ENCODE measurements at regions not wholly inside any gene's neighbourhood (a gene's known extent, or its start where the extent isn't known, plus 50 kb on each side); places are given as distances from the start of the nearest gene placed in this dataset.

DNA sequence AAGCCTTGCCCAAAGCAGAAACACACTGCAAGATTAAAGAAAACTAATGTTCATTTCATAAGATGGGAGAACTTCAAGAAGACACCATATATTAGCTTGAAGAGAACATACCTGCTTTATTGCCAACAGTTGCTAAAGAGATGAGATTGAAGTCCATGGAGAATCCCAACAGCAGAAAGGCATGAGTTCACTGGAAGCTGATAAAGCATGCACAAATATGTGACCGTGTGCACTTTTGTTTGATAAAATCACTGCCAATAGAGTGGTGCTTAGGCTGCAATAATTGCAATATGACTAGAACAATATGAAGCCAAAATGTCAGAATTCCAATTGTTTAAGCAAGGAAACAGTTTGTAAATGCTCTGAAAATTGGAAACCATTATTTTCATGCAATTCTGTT, 125.9 kb upstream of the PPARGC1A start:
- no peak overlapping the region for H2AFZ ChIP-seq (ENCODE audit: low read depth, low read length)
- no peaks in the 10 kb centered on the region for H4K20me1 ChIP-seq (replicated peaks; ENCODE audit: control insufficient read depth, insufficient read depth, low read length)
- H3K36me3 ChIP-seq (ENCODE audit: control insufficient read depth, insufficient read depth, low read length), result no peaks in the 10 kb centered on the region
- DNase-seq (ENCODE audit: extremely low read depth in 1 of 4, low spot score in 3 of 4) (no peak), ATAC-seq (no peak), FAIRE-seq (no peak)
- no peak for TF ChIP-seq ARNT (IDR thresholded peaks at IDR 0.05)
- TF ChIP-seq, protein P1, sequence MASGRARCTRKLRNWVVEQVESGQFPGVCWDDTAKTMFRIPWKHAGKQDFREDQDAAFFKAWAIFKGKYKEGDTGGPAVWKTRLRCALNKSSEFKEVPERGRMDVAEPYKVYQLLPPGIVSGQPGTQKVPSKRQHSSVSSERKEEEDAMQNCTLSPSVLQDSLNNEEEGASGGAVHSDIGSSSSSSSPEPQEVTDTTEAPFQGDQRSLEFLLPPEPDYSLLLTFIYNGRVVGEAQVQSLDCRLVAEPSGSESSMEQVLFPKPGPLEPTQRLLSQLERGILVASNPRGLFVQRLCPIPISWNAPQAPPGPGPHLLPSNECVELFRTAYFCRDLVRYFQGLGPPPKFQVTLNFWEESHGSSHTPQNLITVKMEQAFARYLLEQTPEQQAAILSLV (tag; IDR thresholded peaks at IDR 0.05), result no peak
- no peak overlapping the region for H3K9ac ChIP-seq (ENCODE audit: insufficient read depth in 1 of 2, low read depth in 2 of 2, low read length in 2 of 2)
- 0% methylated on average over 1 of the region's 1 CpG for WGBS (ENCODE audit: insufficient coverage, low coverage, missing lambda C conversion rate)
- H3K4me3 ChIP-seq, result no peak overlapping the region
- in situ Hi-C loops (cut with MboI), result no loop called here
- H3K79me2 ChIP-seq (ENCODE audit: control insufficient read depth, insufficient read depth, low read length), result no peaks in the 10 kb centered on the region
- no peaks in the 10 kb centered on the region for H3K9me3 ChIP-seq (replicated peaks; ENCODE audit: control insufficient read depth, insufficient read depth, low read depth, low read length)
- CTCF ChIA-PET (ENCODE audit: low intra/inter-chr PET ratio), result no interaction called here
- POLR2A ChIA-PET, result no interaction called here
- H3K27me3 ChIP-seq (ENCODE audit: control insufficient read depth in 2 of 2, insufficient read depth in 2 of 2, low read length in 2 of 2), result no peaks in the 10 kb centered on the region
- H3K4me1 ChIP-seq (replicated peaks in 1 of 2; ENCODE audit: control insufficient read depth in 2 of 2, insufficient read depth in 2 of 2, low read length in 2 of 2), result no peaks in the 10 kb centered on the region
- H3K4me2 ChIP-seq (ENCODE audit: insufficient read depth, low read length), result no peak overlapping the region
- intact Hi-C loops (cut with micrococcal nuclease), result no loop called here
- no peak overlapping the region for H3K27ac ChIP-seq (ENCODE audit: extremely low read depth, low read depth, low read length)
- BruUV-seq (replicated peaks), result no TSS peak
- H3K9me1 ChIP-seq (ENCODE audit: control insufficient read depth, insufficient read depth, low read length), result no peaks in the 10 kb centered on the region

DNA sequence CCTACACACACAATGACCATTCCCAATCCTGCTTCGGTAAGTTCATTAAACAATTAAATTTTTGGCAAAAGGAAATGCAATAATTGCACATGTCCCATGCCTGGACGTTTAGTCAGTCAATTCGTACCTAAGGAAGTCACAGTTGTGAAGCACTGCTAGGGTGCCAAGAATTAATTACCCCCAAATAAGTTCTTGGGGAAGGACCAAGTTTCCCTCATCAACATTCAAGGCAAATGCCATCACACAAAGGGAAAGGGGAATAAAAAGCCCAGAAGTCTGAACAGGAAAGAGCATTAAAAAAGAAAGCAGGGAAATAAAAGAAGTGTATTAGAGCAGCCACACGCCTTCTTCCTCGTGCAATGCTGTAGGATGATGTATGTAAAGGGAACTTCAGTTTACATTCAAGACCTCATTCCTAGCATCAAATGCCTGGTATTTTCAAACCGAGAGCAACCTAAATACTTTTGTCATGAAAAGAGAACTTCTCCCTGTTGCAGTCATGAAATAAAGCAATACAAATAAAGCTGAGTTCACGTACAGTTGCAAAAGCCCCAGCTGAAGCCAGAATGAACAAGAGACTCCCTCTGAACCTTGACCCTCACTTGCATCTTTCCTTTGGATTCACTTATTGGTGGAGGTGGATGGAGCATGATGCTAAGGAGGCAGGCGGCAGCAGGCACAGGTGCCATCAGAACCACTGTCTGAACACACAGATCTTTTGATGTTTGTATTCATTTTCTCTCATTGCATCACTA, 124.0 kb upstream of the PPARGC1A start:
- Histone ChIP-seq H3K27ac (ENCODE audit: extremely low read depth, low read depth, low read length) (no peak overlapping the region), H3K79me2 (ENCODE audit: control insufficient read depth, insufficient read depth, low read length) (no peaks in the 10 kb centered on the region), H3K4me2 (ENCODE audit: insufficient read depth, low read length) (no peak overlapping the region), H4K20me1 (replicated peaks; ENCODE audit: control insufficient read depth, insufficient read depth, low read length) (no peaks in the 10 kb centered on the region), H3K27me3 (ENCODE audit: control insufficient read depth in 2 of 2, insufficient read depth in 2 of 2, low read length in 2 of 2) (no peaks in the 10 kb centered on the region), H3K36me3 (ENCODE audit: control insufficient read depth, insufficient read depth, low read length) (no peaks in the 10 kb centered on the region), H3K4me3 (no peak overlapping the region), H3K9me3 (replicated peaks; ENCODE audit: control insufficient read depth, insufficient read depth, low read depth, low read length) (no peaks in the 10 kb centered on the region), H3K4me1 (replicated peaks in 1 of 2; ENCODE audit: control insufficient read depth in 2 of 2, insufficient read depth in 2 of 2, low read length in 2 of 2) (no peaks in the 10 kb centered on the region), H2AFZ (ENCODE audit: low read depth, low read length) (no peak overlapping the region), H3K9me1 (ENCODE audit: control insufficient read depth, insufficient read depth, low read length) (no peaks in the 10 kb centered on the region), H3K9ac (ENCODE audit: insufficient read depth in 1 of 2, low read depth in 2 of 2, low read length in 2 of 2) (no peak overlapping the region)
- FAIRE-seq (no peak), DNase-seq (ENCODE audit: extremely low read depth in 1 of 4, low spot score in 3 of 4) (no peak), ATAC-seq (no peak)
- intact Hi-C loops (cut with micrococcal nuclease) (no loop called here), in situ Hi-C loops (cut with MboI) (no loop called here)
- ChIA-PET POLR2A (interaction anchor here (0.7 kb wide), 1 partner anchor 13 kb away, joined by 4 read pairs; no protein-coding TSS in a partner anchor), CTCF (ENCODE audit: low intra/inter-chr PET ratio) (no interaction called here)
- no TSS peak for BruUV-seq (replicated peaks)
- WGBS (ENCODE audit: insufficient coverage, low coverage, missing lambda C conversion rate), result 0% methylated on average over 8 of the region's 8 CpGs
- TF ChIP-seq, protein P2, sequence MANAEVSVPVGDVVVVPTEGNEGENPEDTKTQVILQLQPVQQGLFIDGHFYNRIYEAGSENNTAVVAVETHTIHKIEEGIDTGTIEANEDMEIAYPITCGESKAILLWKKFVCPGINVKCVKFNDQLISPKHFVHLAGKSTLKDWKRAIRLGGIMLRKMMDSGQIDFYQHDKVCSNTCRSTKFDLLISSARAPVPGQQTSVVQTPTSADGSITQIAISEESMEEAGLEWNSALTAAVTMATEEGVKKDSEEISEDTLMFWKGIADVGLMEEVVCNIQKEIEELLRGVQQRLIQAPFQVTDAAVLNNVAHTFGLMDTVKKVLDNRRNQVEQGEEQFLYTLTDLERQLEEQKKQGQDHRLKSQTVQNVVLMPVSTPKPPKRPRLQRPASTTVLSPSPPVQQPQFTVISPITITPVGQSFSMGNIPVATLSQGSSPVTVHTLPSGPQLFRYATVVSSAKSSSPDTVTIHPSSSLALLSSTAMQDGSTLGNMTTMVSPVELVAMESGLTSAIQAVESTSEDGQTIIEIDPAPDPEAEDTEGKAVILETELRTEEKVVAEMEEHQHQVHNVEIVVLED (CRISPR knock-in tag; IDR thresholded peaks at IDR 0.05), result no peak
- TF ChIP-seq MAZ (CRISPR knock-in tag; conservative IDR thresholded peaks at IDR 0.05 in 1 of 2, IDR thresholded peaks at IDR 0.05 in 1 of 2), result no peak
- no peak for TF ChIP-seq RBM34 (IDR thresholded peaks at IDR 0.05; ENCODE audit: borderline replicate concordance, insufficient read depth, low read length)
